HEK293T (cell line): ENCODE measurements at regions not wholly inside any gene's neighbourhood (a gene's known extent, or its start where the extent isn't known, plus 50 kb on each side); places are given as distances from the start of the nearest gene placed in this dataset.

Experiments used
- ARNT ChIP-seq: fragments of 450-650 bp; IDR thresholded peaks from 2 replicates; pipeline ENCODE4 v1.6.1; 2017; ENCODE audit warnings: mild to moderate bottlenecking
- CTBP1 ChIP-seq: fragments of 450-650 bp; IDR thresholded peaks from 2 replicates; pipeline ENCODE4 v1.6.1; 2016; ENCODE audit warnings: borderline replicate concordance
- FOXA1 ChIP-seq: fragments of 450-650 bp; IDR thresholded peaks from 2 replicates; pipeline ENCODE4 v1.6.1; 2016; ENCODE audit warnings: mild to moderate bottlenecking
- LEF1 ChIP-seq: fragments of 450-650 bp; IDR thresholded peaks from 2 replicates; pipeline ENCODE4 v1.6.1; 2017; ENCODE audit warnings: mild to moderate bottlenecking, borderline replicate concordance
- SP1 ChIP-seq: fragments of 450-650 bp; IDR thresholded peaks from 2 replicates; pipeline ENCODE4 v1.6.1; 2017
- SUZ12 ChIP-seq: fragments of 450-650 bp; IDR thresholded peaks from 2 replicates; pipeline ENCODE4 v1.6.1; 2016; ENCODE audit warnings: mild to moderate bottlenecking
- ZNF384 ChIP-seq: fragments of 450-650 bp; IDR thresholded peaks from 2 replicates; pipeline ENCODE4 v1.6.1; 2016

DNA sequence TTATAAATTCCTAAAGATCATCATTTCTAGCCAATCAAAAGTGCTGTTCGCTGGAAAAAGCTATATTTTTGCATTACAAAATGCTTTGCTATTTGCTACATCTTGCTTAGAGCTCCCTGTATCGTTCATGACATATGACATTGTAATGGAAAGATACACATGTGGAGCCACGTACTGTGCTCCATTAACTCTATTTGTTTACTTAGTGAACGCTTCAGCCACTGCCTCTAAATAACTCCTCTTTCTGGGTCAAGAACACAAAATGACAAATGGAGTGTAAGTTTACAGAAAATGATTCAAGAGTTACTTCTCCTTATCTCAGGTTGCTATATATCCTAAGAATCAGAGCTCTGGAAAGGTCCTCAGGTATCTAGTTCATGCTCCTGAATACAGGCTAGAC is 329.1 kb upstream of the SMIM31 start:
- TF ChIP-seq ARNT (no peak), SUZ12 (no peak), FOXA1 (no peak), SP1 (no peak), ZNF384 (no peak), CTBP1 (no peak), LEF1 (no peak)
